H1 (cell line): ENCODE measurements at regions not wholly inside any gene's neighbourhood (a gene's known extent, or its start where the extent isn't known, plus 50 kb on each side); places are given as distances from the start of the nearest gene placed in this dataset.

ENCODE experiments used
- CEBPB ChIP-seq: IDR thresholded peaks from 2 replicates; pipeline ENCODE4 v1.6.1; 2012; ENCODE audit warnings: low read depth, low read length
- GABPA ChIP-seq: IDR thresholded peaks from 2 replicates; pipeline ENCODE4 v1.6.1; 2011; ENCODE audit warnings: mild to moderate bottlenecking, low read length, moderate library complexity, borderline replicate concordance; ENCODE audit not compliant: insufficient read depth
- HDAC2 ChIP-seq, 2 experiments: fragments of 300-600 bp in 1 of 2; sonication (generic) in 1 of 2; IDR thresholded peaks; 2 replicates each; pipeline ENCODE4 v1.6.1; 2011 to 2012; ENCODE audit warnings: low read depth in 2 of 2, low read length in 2 of 2, mild to moderate bottlenecking in 2 of 2, moderate library complexity in 2 of 2, borderline replicate concordance in 1 of 2, inconsistent platforms in 1 of 2
- MAX ChIP-seq: IDR thresholded peaks from 2 replicates; pipeline ENCODE4 v1.6.1; 2012; ENCODE audit warnings: inconsistent platforms

- TF ChIP-seq HDAC2 (IDR thresholded peaks at IDR 0.05; ENCODE audit: borderline replicate concordance in 1 of 2, low read depth in 2 of 2, low read length in 2 of 2), result no peak
- TF ChIP-seq MAX, result no peak
- no peak for TF ChIP-seq CEBPB
- no peak for TF ChIP-seq GABPA
Observed at GRCh38 chr2:157058161-157058560, 199.3 kb upstream of the GALNT5 start.
